GM23248 (cell line): ENCODE measurements at regions not wholly inside any gene's neighbourhood (a gene's known extent, or its start where the extent isn't known, plus 50 kb on each side); places are given as distances from the start of the nearest gene placed in this dataset.

Source experiments
- DNase-seq: peaks from one replicate; pipeline ENCODE4 v3.0.0-alpha.2; 2015
- H2AFZ ChIP-seq: fragments of 200-600 bp; sonication (generic); 2 replicates; pipeline ENCODE4 v1.6.1; 2016; ENCODE audit warnings: antibody characterized with exemption
- H3F3A ChIP-seq: fragments of 200-600 bp; sonication (generic); 2 replicates; pipeline ENCODE4 v1.6.1; 2016; ENCODE audit warnings: mild to moderate bottlenecking, antibody characterized with exemption, mixed run types; ENCODE audit not compliant: insufficient read depth
- H3K27ac ChIP-seq: fragments of 200-600 bp; sonication (generic); 2 replicates; pipeline ENCODE4 v1.5.1; 2016; ENCODE audit warnings: mild to moderate bottlenecking
- H3K27me3 ChIP-seq: fragments of 200-600 bp; sonication (generic); replicated peaks from 2 replicates; pipeline ENCODE4 v1.6.1; 2016; ENCODE audit warnings: mild to moderate bottlenecking; ENCODE audit not compliant: insufficient read depth
- H3K36me3 ChIP-seq: fragments of 200-600 bp; sonication (generic); 2 replicates; pipeline ENCODE4 v1.6.1; 2016; ENCODE audit warnings: low read depth, mild to moderate bottlenecking
- H3K4me1 ChIP-seq: fragments of 200-600 bp; sonication (generic); 2 replicates; pipeline ENCODE4 v1.6.1; 2016; ENCODE audit warnings: mild to moderate bottlenecking; ENCODE audit not compliant: insufficient read depth
- H3K4me2 ChIP-seq: fragments of 200-600 bp; sonication (generic); one replicate; pipeline ENCODE4 v1.6.1; 2016; ENCODE audit warnings: mild to moderate bottlenecking; ENCODE audit not compliant: unreplicated experiment
- H3K4me3 ChIP-seq: fragments of 200-600 bp; sonication (generic); 2 replicates; pipeline ENCODE4 v1.5.1; 2016; ENCODE audit warnings: mild to moderate bottlenecking
- H3K79me2 ChIP-seq: fragments of 200-600 bp; sonication (generic); 2 replicates; pipeline ENCODE4 v1.6.1; 2016; ENCODE audit warnings: mild to moderate bottlenecking; ENCODE audit not compliant: insufficient read depth
- H3K9ac ChIP-seq: fragments of 200-600 bp; sonication (generic); 2 replicates; pipeline ENCODE4 v1.6.1; 2016; ENCODE audit warnings: mild to moderate bottlenecking
- H3K9me2 ChIP-seq: fragments of 200-600 bp; sonication (generic); 2 replicates; pipeline ENCODE4 v1.6.1; 2016; ENCODE audit warnings: mixed run types, mild to moderate bottlenecking, moderate library complexity; ENCODE audit not compliant: insufficient read depth
- H3K9me3 ChIP-seq: fragments of 200-600 bp; sonication (generic); one replicate; pipeline ENCODE4 v1.6.1; 2017; ENCODE audit warnings: low read depth
- H4K20me1 ChIP-seq: fragments of 200-600 bp; sonication (generic); 2 replicates; pipeline ENCODE4 v1.6.0; 2016; ENCODE audit not compliant: insufficient read depth
- EZH2 ChIP-seq: fragments of 200-600 bp; sonication (generic); IDR thresholded peaks from 2 replicates; pipeline ENCODE4 v1.6.1; 2018; ENCODE audit warnings: antibody characterized with exemption, mild to moderate bottlenecking; ENCODE audit not compliant: insufficient read depth, poor library complexity, severe bottlenecking
- EZH2phosphoT487 ChIP-seq: fragments of 200-600 bp; sonication (generic); IDR thresholded peaks from 2 replicates; pipeline ENCODE4 v1.6.1; 2018; ENCODE audit warnings: antibody characterized with exemption, moderate library complexity, mild to moderate bottlenecking, low read depth; ENCODE audit not compliant: insufficient read depth
- WGBS, 2 experiments: methylation state at CpG; one replicate each; pipeline ENCODE4 v1.1.6; 2015 to 2017; ENCODE audit warnings: low lambda C conversion rate in 2 of 2, low coverage in 1 of 2; ENCODE audit errors: missing lambda C conversion rate in 2 of 2; 5-methylcytosine and 5-hydroxymethylcytosine counted together
- in situ Hi-C: fragments of 300-500 bp; cut with MboI; formaldehyde crosslinking; loops from 2 replicates; pipeline ENCODE4 v1.15.0; 2020

DNA sequence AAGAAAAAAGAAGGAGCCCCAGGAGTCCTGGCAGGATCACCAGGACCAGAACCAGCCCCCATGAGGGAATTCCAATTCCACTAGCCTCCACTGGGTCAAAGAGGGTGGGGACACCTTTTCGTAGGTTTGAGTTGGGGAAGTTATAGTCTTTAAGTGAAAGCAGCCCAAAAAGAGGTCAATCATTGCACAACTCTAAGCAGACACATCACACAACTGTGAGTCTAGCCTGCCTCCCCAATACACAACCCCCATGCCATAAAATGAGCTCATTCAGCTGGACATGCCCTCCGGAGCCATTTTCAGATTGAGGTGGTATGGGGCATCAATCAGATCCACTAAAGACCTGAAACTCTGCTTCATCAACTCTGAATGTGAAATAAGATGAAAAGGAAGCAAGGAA is 179.9 kb downstream of the NPHP4 start:
- Histone ChIP-seq H3K9ac (no peak overlapping the region), H3K36me3 (no peaks in the 10 kb centered on the region), H3K27me3 (no peaks in the 10 kb centered on the region), H3K9me3 (no peaks in the 10 kb centered on the region), H2AFZ (no peak overlapping the region), H3K27ac (no peak overlapping the region), H4K20me1 (no peaks in the 10 kb centered on the region), H3K4me2 (no peak overlapping the region), H3F3A (no peaks in the 10 kb centered on the region), H3K4me1 (no peaks in the 10 kb centered on the region), H3K4me3 (no peak overlapping the region), H3K9me2 (no peaks in the 10 kb centered on the region), H3K79me2 (no peaks in the 10 kb centered on the region)
- in situ Hi-C loops: no loop called here
- 9 to 14% methylated on average over 2 of the region's 2 CpGs for WGBS, 2 experiments
- DNase-seq: no peak
- no peak for TF ChIP-seq EZH2phosphoT487
- TF ChIP-seq EZH2: no peak

DNA sequence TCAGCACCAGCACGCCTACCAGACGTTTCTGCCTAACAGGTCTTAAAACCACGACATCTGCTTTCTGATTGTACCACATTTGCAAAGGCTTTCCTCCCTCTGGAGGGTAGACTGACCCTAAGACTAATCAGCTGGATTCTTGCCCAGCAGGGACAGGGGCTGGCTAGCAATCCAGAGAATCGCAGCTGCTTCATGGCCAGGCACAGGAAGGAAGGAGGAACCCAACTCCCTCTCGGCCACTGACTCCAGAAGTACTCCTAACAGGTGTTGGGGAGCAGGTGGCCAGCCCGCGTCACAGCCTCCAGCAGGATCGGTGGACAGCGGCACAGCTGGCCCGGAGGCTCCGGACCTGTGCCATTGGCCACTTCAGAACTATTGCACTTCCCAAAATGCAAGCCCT is 180.8 kb downstream of the NPHP4 start:
- H3K9me2 ChIP-seq: no peaks in the 10 kb centered on the region
- H4K20me1 ChIP-seq: no peaks in the 10 kb centered on the region
- no peaks in the 10 kb centered on the region for H3K27me3 ChIP-seq
- 24 to 25% methylated on average over 10 to 11 of the region's 11 CpGs for WGBS, 2 experiments
- H3K36me3 ChIP-seq: no peaks in the 10 kb centered on the region
- no peak overlapping the region for H2AFZ ChIP-seq
- in situ Hi-C loops: no loop called here
- no peaks in the 10 kb centered on the region for H3K79me2 ChIP-seq
- no peaks in the 10 kb centered on the region for H3K4me1 ChIP-seq
- H3K4me3 ChIP-seq: no peak overlapping the region
- H3K27ac ChIP-seq: no peak overlapping the region
- no peak for DNase-seq
- no peak overlapping the region for H3K9ac ChIP-seq
- no peaks in the 10 kb centered on the region for H3F3A ChIP-seq
- H3K4me2 ChIP-seq: no peak overlapping the region
- no peak for TF ChIP-seq EZH2
- TF ChIP-seq EZH2phosphoT487: no peak
- no peaks in the 10 kb centered on the region for H3K9me3 ChIP-seq

DNA sequence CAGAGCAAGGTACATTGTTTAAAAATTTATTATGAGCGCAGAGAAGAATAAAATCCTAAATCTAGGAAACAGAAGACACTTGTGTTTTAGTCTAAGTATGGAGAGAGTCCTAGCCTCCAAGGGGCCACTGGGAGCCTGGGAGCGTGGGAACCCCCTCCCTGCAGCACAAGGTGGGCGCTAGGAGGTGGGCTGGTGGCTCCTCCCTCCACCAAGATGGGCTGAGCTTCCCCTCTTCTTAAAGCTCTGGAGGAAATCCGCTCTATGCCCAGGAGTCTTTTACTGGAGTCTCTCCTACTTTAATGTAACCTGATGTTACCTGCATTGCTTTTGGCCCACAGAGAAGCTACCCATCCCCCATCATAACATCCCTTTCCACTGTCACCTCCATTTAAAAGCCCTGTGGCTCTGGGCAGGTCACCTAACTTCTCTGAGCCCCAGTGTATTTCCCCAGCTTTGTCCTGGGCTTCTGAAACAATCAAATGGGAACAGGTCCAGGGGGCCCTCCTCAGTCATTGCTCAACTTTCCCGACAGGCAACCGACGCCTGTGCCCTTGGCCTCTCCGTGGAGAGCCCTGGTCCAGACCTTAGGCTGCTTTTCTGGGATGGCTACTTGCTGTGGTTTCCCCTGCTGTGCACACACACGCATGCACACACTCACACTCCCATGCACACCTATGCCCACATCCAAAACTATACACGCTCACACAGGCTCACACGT is 181.5 kb downstream of the NPHP4 start:
- H3K27ac ChIP-seq: no peak overlapping the region
- no peak for DNase-seq
- no peaks in the 10 kb centered on the region for H3K9me2 ChIP-seq
- 20 to 23% methylated on average over 11 of the region's 11 CpGs for WGBS, 2 experiments
- no peak overlapping the region for H3K4me3 ChIP-seq
- no peak overlapping the region for H2AFZ ChIP-seq
- H3K79me2 ChIP-seq: no peaks in the 10 kb centered on the region
- H3K9ac ChIP-seq: no peak overlapping the region
- no peak for TF ChIP-seq EZH2phosphoT487
- no peaks in the 10 kb centered on the region for H3F3A ChIP-seq
- H3K36me3 ChIP-seq: no peaks in the 10 kb centered on the region
- H3K9me3 ChIP-seq: no peaks in the 10 kb centered on the region
- no peaks in the 10 kb centered on the region for H3K27me3 ChIP-seq
- in situ Hi-C loops: no loop called here
- no peak overlapping the region for H3K4me2 ChIP-seq
- no peaks in the 10 kb centered on the region for H4K20me1 ChIP-seq
- no peaks in the 10 kb centered on the region for H3K4me1 ChIP-seq

DNA sequence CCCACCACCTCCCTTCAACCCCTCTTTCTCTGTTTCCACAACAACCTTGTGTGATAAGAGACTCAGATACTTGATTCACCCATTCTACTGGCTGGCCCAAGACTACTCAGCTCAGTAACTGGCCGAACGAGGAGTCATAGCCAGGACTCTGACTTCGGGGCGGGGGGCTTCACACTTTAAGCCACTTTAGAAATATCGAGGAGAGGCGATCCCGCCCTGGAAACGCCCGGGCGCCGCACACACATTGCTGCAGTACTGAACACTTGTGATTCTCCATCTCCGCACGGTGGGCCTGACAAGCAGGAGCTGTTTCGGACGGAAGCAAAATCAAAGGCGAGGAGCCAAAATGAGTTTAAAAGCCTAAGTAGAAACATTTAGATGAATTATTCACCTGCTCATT is 182.1 kb downstream of the NPHP4 start:
- no peak for DNase-seq
- Histone ChIP-seq H3K4me3 (no peak overlapping the region), H3K9me2 (no peaks in the 10 kb centered on the region), H3K9ac (no peak overlapping the region), H3K4me2 (no peak overlapping the region), H3K36me3 (no peaks in the 10 kb centered on the region), H3K79me2 (no peaks in the 10 kb centered on the region), H4K20me1 (no peaks in the 10 kb centered on the region), H3K27ac (no peak overlapping the region), H3K27me3 (no peaks in the 10 kb centered on the region), H3F3A (no peaks in the 10 kb centered on the region), H3K9me3 (no peaks in the 10 kb centered on the region), H3K4me1 (no peaks in the 10 kb centered on the region), H2AFZ (no peak overlapping the region)
- in situ Hi-C loops: no loop called here
- 47 to 51% methylated on average over 16 of the region's 16 CpGs for WGBS, 2 experiments
- TF ChIP-seq EZH2: no peak
- TF ChIP-seq EZH2phosphoT487: no peak
